Hepatic stellate cell (primary cell): ENCODE measurements at regions not wholly inside any gene's neighbourhood (a gene's known extent, or its start where the extent isn't known, plus 50 kb on each side); places are given as distances from the start of the nearest gene placed in this dataset.
"Not testable (repeated sequence)": the region's sequence is repeated elsewhere in the genome, so short reads cannot be mapped to it uniquely, and the experiment has no call there.

Experiments used
- DNase-seq: peaks from one replicate; pipeline ENCODE4 v3.0.0; 2011; ENCODE audit warnings: low spot score

DNA sequence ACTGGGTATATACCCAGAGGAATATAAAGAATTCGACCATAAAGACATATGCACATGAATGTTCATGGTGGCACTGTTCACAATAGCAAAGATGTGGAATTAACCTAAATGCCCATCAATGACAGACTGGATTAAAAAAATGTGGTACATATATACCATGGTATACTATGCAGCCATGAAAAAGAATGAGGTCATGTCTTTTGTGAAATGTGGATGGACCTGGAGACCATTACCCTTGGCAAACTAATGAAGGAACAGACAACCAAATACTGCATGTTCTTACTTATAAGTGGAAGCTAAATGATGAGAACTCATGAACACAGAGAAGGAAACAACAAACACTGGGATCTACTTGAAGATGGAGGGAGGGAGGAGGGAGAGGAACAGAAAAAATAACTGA, 186.7 kb upstream of the SSTR4 start:
- DNase-seq: no peak

DNA sequence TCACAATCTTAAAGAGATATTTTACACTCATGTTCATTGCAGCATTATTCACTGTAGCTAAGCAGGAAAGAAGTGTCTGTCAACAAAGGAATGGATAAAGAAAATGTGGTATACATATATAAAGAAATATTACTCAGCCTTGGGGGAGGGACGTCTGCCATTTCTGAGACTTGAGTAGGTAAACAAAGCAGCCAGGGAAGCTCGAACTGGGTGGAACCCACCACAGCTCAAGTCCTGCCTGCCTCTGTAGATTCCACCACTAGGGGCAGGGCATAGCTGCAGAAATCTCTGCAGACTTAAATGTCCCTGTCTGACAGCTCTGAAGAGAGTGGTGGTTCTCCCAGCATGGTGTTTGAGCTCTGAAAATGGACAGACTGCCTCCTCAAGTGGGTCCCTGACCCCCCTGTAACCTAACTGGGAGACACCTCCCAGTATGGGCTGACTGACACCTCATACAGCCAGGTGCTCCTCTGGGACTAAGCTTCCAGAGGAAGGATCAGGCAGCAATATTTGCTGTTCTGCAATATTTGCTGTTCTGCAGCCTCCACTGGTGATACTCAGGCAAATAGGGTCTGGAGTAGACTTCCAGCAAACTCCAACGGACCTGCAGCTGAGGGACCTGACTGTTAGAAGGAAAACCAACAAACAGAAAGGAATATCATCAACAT, 183.3 kb upstream of the SSTR4 start:
- not testable (repeated sequence) for DNase-seq

GRCh38 chr20:22861231-22861980, 173.7 kb upstream of the SSTR4 start:
- no peak for DNase-seq

- no peak for DNase-seq
Measured at GRCh38 chr20:22861990-22862389, 173.1 kb upstream of the SSTR4 start.

DNA sequence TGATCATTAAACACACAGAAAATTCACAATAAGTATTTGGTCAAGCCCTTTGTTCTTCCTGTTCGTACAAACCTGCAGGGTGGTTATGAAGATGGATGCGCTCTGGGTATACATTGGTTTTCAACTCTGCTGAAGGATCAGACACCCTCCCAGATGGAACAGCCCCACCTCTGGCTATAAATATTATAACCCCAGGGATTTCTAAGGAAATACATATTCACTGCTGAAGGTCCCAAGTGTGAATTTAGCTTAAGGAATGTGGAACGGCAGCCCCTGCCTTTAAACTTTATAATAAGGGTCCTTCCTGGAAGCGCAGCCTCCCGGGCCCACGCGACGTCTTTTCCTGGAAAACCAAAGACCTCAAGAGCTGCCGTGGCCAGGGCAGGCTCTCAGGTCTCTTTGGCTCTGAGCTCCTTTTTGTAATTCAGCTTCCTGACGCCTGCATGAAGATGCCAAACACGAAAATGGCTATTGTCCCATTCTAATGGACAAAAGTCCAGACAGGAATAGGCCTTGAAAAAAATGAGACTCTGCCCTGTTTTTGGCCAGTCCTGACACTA, 172.4 kb upstream of the SSTR4 start:
- no peak for DNase-seq

DNA sequence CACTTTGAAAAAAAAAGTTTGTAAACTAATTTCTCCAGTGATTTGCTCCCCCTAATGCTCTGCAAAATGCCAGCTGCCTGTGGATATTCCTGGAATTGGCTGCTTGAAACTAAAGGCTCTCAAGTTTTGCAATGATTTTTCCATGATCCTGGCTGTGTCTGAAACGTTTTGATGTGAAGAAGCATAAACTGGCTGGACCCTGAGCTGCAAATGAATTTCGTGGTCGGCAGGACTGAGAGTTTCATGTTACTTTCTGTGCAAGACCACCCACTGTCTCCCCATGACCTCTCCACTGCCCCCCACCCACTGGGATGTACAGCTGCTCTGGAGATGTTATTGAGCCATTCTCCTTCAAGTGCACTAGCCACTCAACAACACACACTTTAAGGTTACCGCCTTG, 171.3 kb upstream of the SSTR4 start:
- DNase-seq: no peak

DNA sequence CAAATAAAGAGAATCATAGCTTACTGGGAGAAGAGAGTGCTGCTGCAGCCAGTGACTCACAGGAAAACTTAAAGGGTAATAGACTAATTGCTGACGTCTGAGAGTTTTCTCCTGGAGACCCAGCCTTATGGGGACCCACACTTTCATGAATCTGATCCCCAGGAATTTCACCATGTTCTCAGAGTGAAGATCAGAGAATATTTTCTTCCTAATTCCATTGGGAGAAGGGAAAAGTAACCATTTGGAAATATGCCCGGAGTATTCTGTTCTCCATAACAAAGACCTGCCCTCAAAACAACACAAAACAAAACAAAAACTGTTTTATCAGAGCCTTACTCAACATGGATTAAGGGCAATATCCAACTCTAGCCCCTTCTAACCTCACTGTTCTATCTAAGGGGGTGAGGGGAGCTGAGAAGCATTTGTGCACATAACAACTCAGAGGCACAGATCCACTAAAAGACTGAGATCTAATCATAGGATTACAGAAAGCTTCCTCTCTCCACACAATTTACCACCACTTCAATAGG, 168.2 kb upstream of the SSTR4 start:
- DNase-seq: no peak

- DNase-seq: no peak
Measured at GRCh38 chr20:22878166-22878565, 156.9 kb upstream of the SSTR4 start.

GRCh38 chr20:22880277-22880676, 154.8 kb upstream of the SSTR4 start:
- DNase-seq: no peak

GRCh38 chr20:22887796-22888195, 147.3 kb upstream of the SSTR4 start:
- no peak for DNase-seq

GRCh38 chr20:22890594-22891300, 144.4 kb upstream of the SSTR4 start:
- DNase-seq: no peak

GRCh38 chr20:22901164-22901563, 133.9 kb upstream of the SSTR4 start:
- DNase-seq: no peak

GRCh38 chr20:22901921-22902320, 133.2 kb upstream of the SSTR4 start:
- no peak for DNase-seq

- no peak for DNase-seq
Measured at GRCh38 chr20:22904386-22904785, 130.7 kb upstream of the SSTR4 start.

GRCh38 chr20:22904905-22905304, 130.2 kb upstream of the SSTR4 start:
- no peak for DNase-seq

GRCh38 chr20:22905658-22906057, 129.5 kb upstream of the SSTR4 start:
- no peak for DNase-seq

DNA sequence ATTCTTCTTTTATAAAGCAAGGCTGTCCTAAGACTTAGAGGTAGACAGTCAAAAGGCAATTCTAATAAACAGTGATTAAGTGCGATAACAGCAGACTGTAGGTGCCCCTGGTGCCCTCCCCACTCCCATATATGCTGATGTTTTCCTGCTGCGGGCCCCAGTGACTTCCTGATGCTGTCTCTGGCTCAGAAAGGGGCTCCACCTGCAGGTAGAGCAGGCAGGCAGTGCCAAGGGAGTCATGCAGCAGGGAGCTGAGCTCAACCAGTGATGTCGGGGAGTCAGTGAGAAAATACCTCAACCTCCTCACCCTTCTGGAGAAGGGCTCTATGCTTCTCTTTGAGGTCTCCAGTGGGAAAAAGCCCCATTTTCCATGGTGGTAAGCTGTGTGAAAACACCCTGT, 126.7 kb upstream of the SSTR4 start:
- no peak for DNase-seq

DNA sequence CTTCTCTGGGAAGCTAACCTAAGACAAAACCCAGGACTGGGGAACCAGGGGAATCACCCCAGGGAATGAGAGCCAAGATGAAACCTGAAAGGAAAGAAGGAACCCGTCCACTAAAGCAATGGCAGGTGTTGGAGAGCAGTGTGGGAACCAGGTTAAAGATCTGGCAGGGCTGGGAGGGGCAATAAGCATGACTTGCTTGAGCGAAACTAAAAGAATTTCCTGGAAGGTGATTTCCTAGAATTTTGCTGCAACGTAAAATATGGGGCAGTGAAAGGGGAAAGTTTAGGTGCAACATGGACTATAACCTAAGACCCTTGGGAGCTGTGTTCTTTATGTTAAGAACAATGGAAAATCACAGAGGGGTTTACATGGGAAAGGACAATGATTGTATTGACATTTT, 126.2 kb upstream of the SSTR4 start:
- no peak for DNase-seq

- no peak for DNase-seq
Measured at GRCh38 chr20:22909436-22909835, 125.7 kb upstream of the SSTR4 start.

DNA sequence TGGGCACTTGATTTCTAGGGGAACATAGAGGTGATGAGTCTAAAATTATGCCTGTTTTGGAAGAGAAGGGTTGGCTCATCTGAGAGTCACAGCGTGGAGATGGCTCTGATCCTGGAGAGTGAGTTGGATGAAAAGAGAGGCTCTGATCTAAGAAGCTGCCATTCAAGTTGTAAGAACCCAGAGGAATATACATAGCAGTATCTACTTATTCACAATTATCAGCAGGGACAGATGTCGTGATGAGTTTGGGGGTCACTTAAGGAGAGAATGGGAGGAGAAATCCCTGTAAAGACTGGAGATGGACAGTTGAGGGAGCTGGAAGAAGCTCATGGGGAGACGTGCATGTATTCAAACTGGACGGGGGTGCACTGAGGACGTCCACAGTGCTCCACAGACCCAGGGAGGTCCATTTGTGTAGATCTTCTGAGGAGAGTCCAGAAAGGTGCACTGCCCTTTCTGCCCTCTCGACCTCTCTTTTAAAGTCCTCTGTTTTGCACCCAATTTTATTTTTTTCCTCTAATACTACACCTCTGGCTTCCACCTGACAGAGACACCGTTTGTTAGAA, 124.7 kb upstream of the SSTR4 start:
- DNase-seq: no peak

GRCh38 chr20:22914291-22914690, 120.8 kb upstream of the SSTR4 start:
- no peak for DNase-seq

DNA sequence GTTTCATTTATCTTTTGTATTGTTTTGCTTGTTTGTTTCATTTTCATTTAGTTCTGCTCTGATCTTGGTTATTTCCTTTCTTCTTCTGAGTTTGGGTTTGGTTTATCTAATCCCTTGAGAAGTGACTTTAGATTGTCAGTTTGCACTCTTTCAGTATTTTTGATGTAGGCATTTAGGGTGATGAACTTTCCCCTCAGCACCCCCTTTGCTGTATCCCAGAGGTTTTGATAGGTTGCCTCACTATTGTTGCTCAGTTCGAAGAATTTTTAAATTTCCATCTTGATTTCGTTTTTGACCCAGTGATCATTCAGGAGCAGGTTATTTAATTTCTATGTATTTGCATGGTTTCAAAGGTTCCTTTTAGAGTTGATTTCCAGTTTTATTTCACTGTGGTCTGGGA, 119.6 kb upstream of the SSTR4 start:
- no peak for DNase-seq
